Activated CD4-positive, alpha-beta memory T cell treated with anti-CD3 and anti-CD28 coated beads, Interleukin-2, amount 10 ng/mL, durations not matched to agents 7 days and 5 days (primary cell): ENCODE measurements at regions not wholly inside any gene's neighbourhood (a gene's known extent, or its start where the extent isn't known, plus 50 kb on each side); places are given as distances from the start of the nearest gene placed in this dataset.

Experiments used
- CTCF ChIA-PET: fragments of 350-600 bp; sonication (Branson Sonifier 250); formaldehyde crosslinking; loops from one replicate; lab custom pipeline; 2021; ENCODE audit warnings: antibody characterized with exemption, inconsistent platforms; lab: Charles Lee
- POLR2A ChIA-PET: fragments of 350-600 bp; sonication (Branson Sonifier 250); formaldehyde crosslinking; loops from one replicate; lab custom pipeline; 2021; ENCODE audit warnings: antibody characterized with exemption; lab: Charles Lee
- DNase-seq: peaks from one replicate; pipeline ENCODE4 v3.0.0-alpha.2; 2020
- H3K27ac Mint-ChIP-seq: one replicate; pipeline ENCODE4 v1.8.0; 2021; ENCODE audit warnings: mild to moderate bottlenecking, mixed read lengths
- H3K27me3 Mint-ChIP-seq: one replicate; pipeline ENCODE4 v1.8.0; 2021; ENCODE audit warnings: mixed read lengths
- H3K36me3 Mint-ChIP-seq: one replicate; pipeline ENCODE4 v1.8.0; 2021; ENCODE audit warnings: low read depth, mixed read lengths
- H3K4me1 Mint-ChIP-seq: one replicate; pipeline ENCODE4 v1.8.0; 2021; ENCODE audit warnings: mixed read lengths
- H3K4me3 Mint-ChIP-seq: one replicate; pipeline ENCODE4 v1.8.0; 2021; ENCODE audit warnings: mild to moderate bottlenecking, mixed read lengths
- H3K9me3 Mint-ChIP-seq: one replicate; pipeline ENCODE4 v1.8.0; 2021; ENCODE audit warnings: mixed read lengths

- H3K27me3 Mint-ChIP-seq: peaks cover 5% of the 10 kb centered on the region
- no peaks in the 10 kb centered on the region for H3K36me3 Mint-ChIP-seq
- no peak overlapping the region for H3K4me3 Mint-ChIP-seq
- no peak overlapping the region for H3K27ac Mint-ChIP-seq
- no peak for DNase-seq
- H3K9me3 Mint-ChIP-seq: peaks cover 3% of the 10 kb centered on the region
- ChIA-PET POLR2A (no interaction called here), CTCF (interaction anchor here (1.0 to 1.4 kb wide), 2 partner anchors 537 to 846 kb away, joined by 3 read pairs; no protein-coding TSS in a partner anchor)
- no peaks in the 10 kb centered on the region for H3K4me1 Mint-ChIP-seq
Observed at GRCh38 chrX:46386511-46386910, 158.7 kb downstream of the ZNF674 start.

GRCh38 chrX:46383006-46383405 is 162.2 kb downstream of the ZNF674 start:
- Mint-ChIP-seq H3K9me3 (no peaks in the 10 kb centered on the region), H3K4me3 (no peak overlapping the region), H3K36me3 (no peaks in the 10 kb centered on the region), H3K4me1 (no peaks in the 10 kb centered on the region), H3K27ac (no peak overlapping the region), H3K27me3 (peaks cover 7% of the 10 kb centered on the region)
- ChIA-PET POLR2A (no interaction called here), CTCF (no interaction called here)
- DNase-seq: no peak

- Mint-ChIP-seq H3K27ac (no peak overlapping the region), H3K27me3 (peaks cover 7% of the 10 kb centered on the region), H3K4me1 (no peaks in the 10 kb centered on the region), H3K4me3 (no peak overlapping the region), H3K9me3 (no peaks in the 10 kb centered on the region), H3K36me3 (no peaks in the 10 kb centered on the region)
- ChIA-PET CTCF (no interaction called here), POLR2A (no interaction called here)
- DNase-seq: no peak
Observed at GRCh38 chrX:46382595-46382994, 162.6 kb downstream of the ZNF674 start.

- ChIA-PET POLR2A (no interaction called here), CTCF (interaction anchor here (2.4 kb wide), 1 partner anchor 27 kb away, joined by 9 read pairs; no protein-coding TSS in a partner anchor)
- Mint-ChIP-seq H3K9me3 (no peaks in the 10 kb centered on the region), H3K4me3 (no peak overlapping the region), H3K4me1 (no peaks in the 10 kb centered on the region), H3K27ac (no peak overlapping the region), H3K36me3 (no peaks in the 10 kb centered on the region), H3K27me3 (peaks cover 5% of the 10 kb centered on the region)
- peak; percentile 33 for DNase-seq
Observed at GRCh38 chrX:46381630-46382029, 163.6 kb downstream of the ZNF674 start.

- CTCF ChIA-PET: interaction anchor here (2.4 kb wide), 1 partner anchor 28 kb away, joined by 9 read pairs; no protein-coding TSS in a partner anchor
- DNase-seq: no peak
- Mint-ChIP-seq H3K4me3 (no peak overlapping the region), H3K27ac (no peak overlapping the region), H3K9me3 (no peaks in the 10 kb centered on the region), H3K27me3 (peaks cover 3% of the 10 kb centered on the region), H3K36me3 (no peaks in the 10 kb centered on the region), H3K4me1 (peaks cover 4% of the 10 kb centered on the region)
- POLR2A ChIA-PET: no interaction called here
Observed at GRCh38 chrX:46380148-46380752, 165.0 kb downstream of the ZNF674 start.

GRCh38 chrX:46376246-46376885 is 168.9 kb downstream of the ZNF674 start:
- Mint-ChIP-seq H3K4me3 (no peak overlapping the region), H3K4me1 (peaks cover 4% of the 10 kb centered on the region), H3K36me3 (no peaks in the 10 kb centered on the region), H3K27me3 (peaks cover 1% of the 10 kb centered on the region), H3K9me3 (no peaks in the 10 kb centered on the region), H3K27ac (no peak overlapping the region)
- ChIA-PET POLR2A (no interaction called here), CTCF (interaction anchor here (1.0 to 2.2 kb wide), 6 partner anchors 29 to 861 kb away, joined by 3 to 12 read pairs (median 5); no protein-coding TSS in a partner anchor)
- DNase-seq: peak; percentile 22

GRCh38 chrX:46375831-46376230 is 169.4 kb downstream of the ZNF674 start:
- POLR2A ChIA-PET: no interaction called here
- Mint-ChIP-seq H3K36me3 (no peaks in the 10 kb centered on the region), H3K9me3 (no peaks in the 10 kb centered on the region), H3K4me1 (peaks cover 4% of the 10 kb centered on the region), H3K4me3 (no peak overlapping the region), H3K27ac (no peak overlapping the region), H3K27me3 (no peaks in the 10 kb centered on the region)
- CTCF ChIA-PET: interaction anchor here (1.1 to 2.2 kb wide), 5 partner anchors 30 to 861 kb away, joined by 3 to 12 read pairs (median 5); no protein-coding TSS in a partner anchor
- DNase-seq: no peak

- H3K9me3 Mint-ChIP-seq: no peaks in the 10 kb centered on the region
- H3K27ac Mint-ChIP-seq: no peak overlapping the region
- ChIA-PET CTCF (interaction anchor here (0.7 kb wide), 1 partner anchor 1031 kb away, joined by 3 read pairs; no protein-coding TSS in a partner anchor), POLR2A (interaction anchor here (1.1 kb wide), 1 partner anchor 558 kb away, joined by 3 read pairs; no protein-coding TSS in a partner anchor)
- no peak for DNase-seq
- no peaks in the 10 kb centered on the region for H3K36me3 Mint-ChIP-seq
- H3K4me3 Mint-ChIP-seq: no peak overlapping the region
- peaks cover 4% of the 10 kb centered on the region for H3K4me1 Mint-ChIP-seq
- H3K27me3 Mint-ChIP-seq: no peaks in the 10 kb centered on the region
Observed at GRCh38 chrX:46374371-46374770, 170.8 kb downstream of the ZNF674 start.

GRCh38 chrX:46367491-46367890 is 177.7 kb downstream of the ZNF674 start:
- Mint-ChIP-seq H3K9me3 (no peaks in the 10 kb centered on the region), H3K27ac (no peak overlapping the region), H3K27me3 (no peaks in the 10 kb centered on the region), H3K36me3 (no peaks in the 10 kb centered on the region), H3K4me3 (no peak overlapping the region), H3K4me1 (no peaks in the 10 kb centered on the region)
- no peak for DNase-seq
- ChIA-PET CTCF (no interaction called here), POLR2A (no interaction called here)

GRCh38 chrX:46366381-46367207 is 178.6 kb downstream of the ZNF674 start:
- H3K9me3 Mint-ChIP-seq: no peaks in the 10 kb centered on the region
- POLR2A ChIA-PET: no interaction called here
- DNase-seq: no peak
- H3K27me3 Mint-ChIP-seq: no peaks in the 10 kb centered on the region
- CTCF ChIA-PET: no interaction called here
- no peaks in the 10 kb centered on the region for H3K36me3 Mint-ChIP-seq
- H3K27ac Mint-ChIP-seq: no peak overlapping the region
- H3K4me3 Mint-ChIP-seq: no peak overlapping the region
- no peaks in the 10 kb centered on the region for H3K4me1 Mint-ChIP-seq

GRCh38 chrX:46354481-46354880 is 190.7 kb downstream of the ZNF674 start:
- ChIA-PET POLR2A (no interaction called here), CTCF (no interaction called here)
- DNase-seq: no peak
- H3K4me3 Mint-ChIP-seq: no peak overlapping the region
- no peak overlapping the region for H3K27ac Mint-ChIP-seq
- H3K4me1 Mint-ChIP-seq: no peaks in the 10 kb centered on the region
- H3K36me3 Mint-ChIP-seq: no peaks in the 10 kb centered on the region
- H3K9me3 Mint-ChIP-seq: no peaks in the 10 kb centered on the region
- no peaks in the 10 kb centered on the region for H3K27me3 Mint-ChIP-seq

GRCh38 chrX:46341767-46342322 is 203.4 kb downstream of the ZNF674 start:
- H3K27ac Mint-ChIP-seq: no peak overlapping the region
- DNase-seq: no peak
- no peaks in the 10 kb centered on the region for H3K9me3 Mint-ChIP-seq
- H3K4me1 Mint-ChIP-seq: no peaks in the 10 kb centered on the region
- no peak overlapping the region for H3K4me3 Mint-ChIP-seq
- CTCF ChIA-PET: no interaction called here
- no peaks in the 10 kb centered on the region for H3K36me3 Mint-ChIP-seq
- H3K27me3 Mint-ChIP-seq: peaks cover 2% of the 10 kb centered on the region
- POLR2A ChIA-PET: no interaction called here

GRCh38 chrX:46340696-46341095 is 204.5 kb downstream of the ZNF674 start:
- Mint-ChIP-seq H3K27me3 (peaks cover 2% of the 10 kb centered on the region), H3K4me1 (no peaks in the 10 kb centered on the region), H3K27ac (no peak overlapping the region), H3K4me3 (no peak overlapping the region), H3K9me3 (no peaks in the 10 kb centered on the region), H3K36me3 (no peaks in the 10 kb centered on the region)
- ChIA-PET POLR2A (no interaction called here), CTCF (no interaction called here)
- DNase-seq: no peak
